HG02970 (cell line): ENCODE measurements at regions not wholly inside any gene's neighbourhood (a gene's known extent, or its start where the extent isn't known, plus 50 kb on each side); places are given as distances from the start of the nearest gene placed in this dataset.
"Not testable (repeated sequence)": the region's sequence is repeated elsewhere in the genome, so short reads cannot be mapped to it uniquely, and the experiment has no call there.

ENCODE experiments used
- ATAC-seq: cut with Tn5 transposase; IDR thresholded peaks from one replicate; pipeline ENCODE4 v1.9.1; 2021; ENCODE audit warnings: mild to moderate bottlenecking, moderate library complexity, moderate number of reproducible peaks; ENCODE audit not compliant: unreplicated experiment, low FRiP score

GRCh38 chr3:8286749-8287148, 214.9 kb upstream of the LMCD1 start:
- no peak for ATAC-seq

DNA sequence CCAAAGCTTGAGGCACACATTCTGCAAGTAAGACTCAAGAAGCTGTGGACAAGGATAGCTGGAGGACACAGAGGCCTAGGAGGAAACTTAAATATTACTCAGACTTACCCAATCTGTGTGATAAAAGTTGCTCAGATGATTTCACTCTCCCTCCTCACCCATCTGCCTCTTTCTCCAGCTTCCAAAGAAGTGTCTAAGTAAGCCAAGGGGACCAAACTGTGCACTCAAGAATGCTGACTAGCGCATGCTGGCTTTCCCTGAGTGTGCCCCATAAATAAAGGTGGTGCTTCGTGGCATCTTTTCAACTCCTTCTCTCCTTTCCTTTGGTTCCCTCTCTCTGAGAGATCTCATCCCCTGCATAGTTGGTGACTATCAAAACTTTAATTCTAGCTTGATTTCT, 211.0 kb upstream of the LMCD1 start:
- no peak for ATAC-seq

DNA sequence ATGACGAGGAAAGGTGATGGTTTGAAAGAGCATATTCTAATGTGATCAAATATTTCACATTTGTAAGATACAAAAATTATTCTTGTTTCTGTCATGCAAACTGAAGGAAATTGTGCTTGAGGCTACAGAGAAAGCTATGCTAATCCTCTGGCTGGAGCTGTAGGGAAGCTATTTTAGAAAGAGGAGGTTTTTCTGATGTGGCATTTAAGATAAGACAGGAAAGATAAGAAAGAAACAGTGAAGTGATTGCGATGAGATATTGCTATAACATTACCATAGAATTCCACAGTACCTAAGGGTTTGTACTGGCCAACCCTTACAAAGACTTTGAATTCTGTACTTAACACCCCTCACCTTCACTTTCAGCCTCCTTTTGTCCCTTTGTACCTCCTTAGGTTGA, 205.2 kb upstream of the LMCD1 start:
- ATAC-seq: no peak

DNA sequence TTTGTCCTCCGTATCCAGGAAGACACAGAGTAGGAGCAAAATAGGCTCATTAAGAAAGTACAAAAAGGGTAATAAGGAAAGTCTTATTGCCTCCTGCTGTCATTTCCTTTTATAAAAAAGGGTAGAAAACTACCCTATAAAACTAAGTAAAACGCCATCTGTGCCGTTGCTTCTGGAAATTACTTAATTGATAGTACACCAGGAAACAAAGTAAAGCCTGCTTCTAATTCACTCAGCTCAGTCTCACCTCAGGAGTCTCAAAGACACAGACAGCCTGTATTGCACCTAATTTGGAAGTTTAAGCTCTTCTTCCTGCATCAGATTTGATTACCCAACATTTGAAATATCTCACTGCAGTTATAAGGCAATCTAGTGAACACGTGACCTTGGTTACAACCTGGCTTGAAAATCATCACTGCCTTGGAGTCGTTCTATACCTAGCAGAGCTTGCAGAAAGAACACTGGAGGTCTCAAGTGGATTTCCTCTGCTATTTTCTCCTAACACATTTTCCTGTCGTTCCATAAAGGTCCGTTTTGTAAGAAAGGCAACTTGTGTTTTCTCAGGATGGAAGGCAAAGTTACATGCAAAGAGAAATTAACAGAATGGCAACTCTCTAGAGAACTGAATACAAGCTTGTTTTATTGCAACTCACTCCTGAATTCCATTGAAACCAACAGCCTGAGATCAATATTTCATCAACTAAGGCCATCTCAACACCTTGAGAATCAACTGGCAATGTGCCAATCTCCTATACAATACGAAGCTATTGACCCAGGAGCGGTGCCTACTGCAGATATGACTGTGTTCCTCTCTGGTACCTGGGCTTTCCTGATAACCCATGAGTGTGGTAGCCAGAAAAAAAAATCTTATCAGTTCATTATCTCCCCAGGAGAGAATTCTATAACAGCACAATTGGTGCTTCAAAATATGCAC, 203.3 kb upstream of the LMCD1 start:
- ATAC-seq: no peak

DNA sequence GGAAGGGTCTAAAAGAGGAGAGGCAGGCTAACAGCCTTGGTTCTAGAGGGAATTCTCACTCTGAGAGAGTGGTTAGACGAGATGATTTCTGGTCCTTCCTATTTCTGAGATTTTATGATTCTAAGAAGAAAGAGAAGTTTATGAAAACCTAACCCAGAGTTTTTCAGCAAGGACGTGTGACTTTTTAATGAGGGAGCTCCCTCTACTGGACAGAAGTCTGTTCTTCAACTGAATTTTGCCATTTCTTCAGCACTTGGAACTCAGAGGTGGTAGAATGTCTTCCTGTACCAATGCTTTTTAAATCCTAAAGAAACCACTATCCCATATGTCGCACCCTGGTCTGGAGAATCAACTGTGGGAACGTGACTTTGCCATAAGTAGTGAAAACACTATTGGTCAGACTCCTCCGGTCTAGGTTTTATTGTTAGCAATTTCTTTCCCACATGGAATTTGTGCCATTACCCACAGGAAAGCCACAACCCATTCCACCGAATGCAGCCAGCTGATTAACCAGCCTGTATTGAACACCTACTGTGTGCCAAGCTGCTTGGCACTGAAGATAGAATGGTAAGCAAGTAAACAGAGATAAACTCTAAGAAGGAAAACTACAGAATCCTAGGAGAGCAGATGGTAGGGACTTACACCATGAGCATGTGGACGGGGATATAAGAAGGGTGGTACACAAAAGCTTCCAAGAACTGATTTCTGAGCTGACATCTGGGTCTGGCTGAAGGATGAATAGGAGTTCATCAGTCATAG, 199.5 kb upstream of the LMCD1 start:
- no peak for ATAC-seq

GRCh38 chr3:8303466-8303865, 198.2 kb upstream of the LMCD1 start:
- ATAC-seq: no peak

DNA sequence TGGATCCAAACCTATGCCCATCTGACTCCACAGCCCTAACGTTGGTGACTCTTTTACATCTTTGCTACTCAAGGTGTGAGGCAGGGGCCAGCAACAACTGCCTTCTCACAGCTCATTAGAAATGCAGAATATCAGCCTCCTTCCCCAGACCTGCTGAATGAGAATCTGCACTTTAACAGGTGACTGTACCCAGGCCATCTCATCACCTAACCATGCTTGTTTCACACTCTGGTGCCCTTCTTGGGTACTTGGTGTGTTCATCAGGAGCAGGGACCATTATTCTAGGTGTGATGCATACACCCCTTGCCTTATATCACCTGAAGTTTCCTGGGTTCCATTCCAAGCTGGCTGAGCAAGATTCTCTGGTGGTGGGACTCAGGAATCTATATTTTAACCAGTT, 196.3 kb upstream of the LMCD1 start:
- ATAC-seq: no peak

GRCh38 chr3:8307545-8308110, 194.0 kb upstream of the LMCD1 start:
- ATAC-seq: no peak

DNA sequence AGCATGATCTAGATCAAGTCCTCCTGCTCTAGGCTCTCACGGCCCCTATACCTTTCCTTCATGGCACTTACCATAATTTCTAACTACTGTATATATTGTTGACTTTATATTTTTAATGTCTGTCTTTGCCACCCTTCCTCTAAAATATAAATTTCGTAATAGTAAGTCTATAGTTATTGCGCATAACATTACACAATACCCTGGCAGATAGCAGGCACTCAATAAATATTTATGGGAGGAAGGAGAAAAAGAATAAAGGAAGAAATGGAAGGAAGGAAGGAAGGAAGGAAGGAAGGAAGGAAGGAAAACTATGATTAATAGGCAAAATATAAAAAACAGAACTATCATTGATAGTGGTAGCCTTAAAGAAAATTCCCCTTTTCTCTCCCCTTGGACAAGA, 190.3 kb upstream of the LMCD1 start:
- no peak for ATAC-seq

- ATAC-seq: no peak
These were observed 188.9 kb upstream of the LMCD1 start for GRCh38 chr3:8312685-8313084.

GRCh38 chr3:8313560-8314267, 187.9 kb upstream of the LMCD1 start:
- no peak for ATAC-seq

GRCh38 chr3:8315526-8315925, 186.1 kb upstream of the LMCD1 start:
- not testable (repeated sequence) for ATAC-seq

DNA sequence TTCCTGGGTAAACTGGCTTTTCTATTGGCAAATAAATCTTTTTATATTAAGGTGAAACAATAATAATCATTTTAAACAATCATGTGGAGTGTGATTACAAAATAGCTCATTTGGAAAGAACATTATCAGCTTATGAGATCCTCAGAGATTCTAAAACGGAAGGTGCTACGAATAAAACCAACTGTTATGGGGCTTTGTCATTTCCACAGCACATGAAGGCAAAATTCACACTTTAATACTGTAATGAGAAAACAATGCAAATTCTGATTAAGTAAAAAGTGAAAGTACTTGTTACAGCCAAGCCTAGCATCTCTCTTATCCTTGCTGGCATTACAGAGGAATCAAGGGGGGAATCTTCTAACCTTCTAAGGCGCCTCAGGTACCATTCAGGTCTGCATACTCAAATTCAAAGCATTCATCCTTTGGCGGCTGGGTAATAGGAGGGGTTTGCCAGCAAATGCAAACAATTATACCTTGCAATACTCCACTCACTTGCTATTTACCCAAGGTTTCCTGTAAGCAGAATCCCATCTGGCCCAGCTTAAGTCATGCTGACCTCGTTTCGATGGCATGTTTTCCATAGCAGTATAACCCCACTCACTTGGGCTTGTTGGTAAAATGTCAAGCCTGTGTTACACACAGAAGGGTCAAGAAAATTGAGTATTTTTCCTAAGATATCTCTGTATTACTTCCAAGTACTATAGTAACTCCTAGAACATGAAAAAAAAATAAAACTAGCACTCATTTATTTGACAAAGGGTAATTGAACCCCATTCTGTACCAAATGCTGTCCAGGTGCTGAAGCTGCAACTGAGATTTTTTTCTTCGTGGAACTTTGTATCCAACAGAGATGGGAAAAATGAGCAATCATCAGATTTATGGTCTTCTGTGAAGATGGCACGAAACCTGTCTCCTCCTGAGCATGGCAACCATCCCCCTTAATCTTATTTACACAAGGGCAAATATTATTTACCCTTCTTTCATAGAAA, 183.7 kb upstream of the LMCD1 start:
- ATAC-seq: no peak

- ATAC-seq: no peak
These were observed 181.5 kb upstream of the LMCD1 start for GRCh38 chr3:8319935-8320634.

- no peak for ATAC-seq
These were observed 180.7 kb upstream of the LMCD1 start for GRCh38 chr3:8320711-8321458.

GRCh38 chr3:8324747-8325146, 176.9 kb upstream of the LMCD1 start:
- no peak for ATAC-seq

DNA sequence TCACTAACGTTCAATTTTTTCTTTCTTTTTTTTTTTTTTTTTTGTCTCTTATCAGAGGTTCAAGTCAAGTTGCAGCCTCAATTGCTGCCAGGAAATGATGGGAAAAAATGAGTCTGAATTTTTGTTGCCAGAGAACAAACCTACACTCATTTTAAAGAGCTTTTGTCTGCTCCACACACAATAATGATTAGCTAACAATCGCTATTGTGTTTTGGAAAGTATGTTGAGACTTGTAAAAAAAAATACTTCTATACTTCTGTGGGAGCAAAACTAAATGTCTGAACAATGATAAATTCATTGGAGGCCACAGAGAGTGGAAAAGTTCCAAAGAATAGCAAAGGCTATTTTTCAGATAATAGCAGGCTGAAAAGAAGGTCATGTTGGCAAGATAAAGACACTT, 176.3 kb upstream of the LMCD1 start:
- ATAC-seq: no peak

GRCh38 chr3:8325833-8326232, 175.8 kb upstream of the LMCD1 start:
- ATAC-seq: not testable (repeated sequence)
